Left ventricle myocardium inferior (tissue), 1 donor: ENCODE measurements at regions not wholly inside any gene's neighbourhood (a gene's known extent, or its start where the extent isn't known, plus 50 kb on each side); places are given as distances from the start of the nearest gene placed in this dataset.

Experiments
- DNase-seq: peaks from one replicate; pipeline ENCODE4 v3.0.0-alpha.2; 2020
- H3K27ac ChIP-seq: fragments of 200-600 bp; replicated peaks from 2 replicates; pipeline ENCODE4 v1.8.0; 2021
- H3K27me3 ChIP-seq: fragments of 200-600 bp; 2 replicates; pipeline ENCODE4 v1.8.0; 2021; ENCODE audit warnings: low read depth
- H3K36me3 ChIP-seq: fragments of 200-600 bp; 2 replicates; pipeline ENCODE4 v1.8.0; 2021
- H3K4me1 ChIP-seq: fragments of 200-600 bp; 2 replicates; pipeline ENCODE4 v1.8.0; 2021
- H3K4me3 ChIP-seq: fragments of 200-600 bp; 2 replicates; pipeline ENCODE4 v1.8.0; 2021; ENCODE audit warnings: mild to moderate bottlenecking, moderate library complexity
- H3K9me3 ChIP-seq: fragments of 200-600 bp; replicated peaks from 2 replicates; pipeline ENCODE4 v1.8.0; 2021
- CTCF ChIP-seq: fragments of 200-600 bp; IDR thresholded peaks from 2 replicates; pipeline ENCODE4 v1.8.0; 2021; ENCODE audit warnings: antibody characterized with exemption, mild to moderate bottlenecking, borderline replicate concordance
- intact Hi-C: fragments of 100-400 bp; cut with micrococcal nuclease; formaldehyde crosslinking; loops from one replicate; pipeline ENCODE4 v1.11.0; 2022
- donor health status: DM: no; HTN: yes; CAD: no; lungs with severe emphysema.

- Histone ChIP-seq H3K4me3 (no peak overlapping the region), H3K27me3 (no peaks in the 10 kb centered on the region), H3K27ac (no peak overlapping the region), H3K36me3 (no peaks in the 10 kb centered on the region), H3K9me3 (peaks cover 34% of the 10 kb centered on the region), H3K4me1 (no peaks in the 10 kb centered on the region)
- DNase-seq = no peak
- intact Hi-C loops = no loop called here
- no peak for TF ChIP-seq CTCF
These were observed 454.8 kb upstream of the NUPR2 start for GRCh38 chr7:56570968-56571367.

GRCh38 chr7:56538541-56539429 lies 422.6 kb upstream of the NUPR2 start:
- no peak for TF ChIP-seq CTCF
- no peak for DNase-seq
- Histone ChIP-seq H3K4me1 (no peaks in the 10 kb centered on the region), H3K27me3 (no peaks in the 10 kb centered on the region), H3K36me3 (no peaks in the 10 kb centered on the region), H3K9me3 (peaks cover 77% of the 10 kb centered on the region), H3K27ac (no peak overlapping the region), H3K4me3 (peak overlapping the region; percentile 43)
- intact Hi-C loops = no loop called here

GRCh38 chr7:56537952-56538351 lies 421.7 kb upstream of the NUPR2 start:
- H3K4me1 ChIP-seq = no peaks in the 10 kb centered on the region
- peak; percentile 40 for DNase-seq
- no peak for TF ChIP-seq CTCF

GRCh38 chr7:56537477-56537876 lies 421.3 kb upstream of the NUPR2 start:
- intact Hi-C loops = no loop called here
- DNase-seq = no peak
- Histone ChIP-seq H3K27ac (no peak overlapping the region), H3K27me3 (no peaks in the 10 kb centered on the region), H3K9me3 (peaks cover 83% of the 10 kb centered on the region), H3K4me3 (peak overlapping the region; percentile 43), H3K4me1 (no peaks in the 10 kb centered on the region), H3K36me3 (no peaks in the 10 kb centered on the region)
- TF ChIP-seq CTCF = no peak

More at GRCh38 chr7:56537952-56538351, 421.7 kb upstream of the NUPR2 start:
- Histone ChIP-seq H3K36me3 (no peaks in the 10 kb centered on the region), H3K4me3 (peak overlapping the region; percentile 43), H3K9me3 (peaks cover 79% of the 10 kb centered on the region), H3K27ac (no peak overlapping the region), H3K27me3 (no peaks in the 10 kb centered on the region)
- intact Hi-C loops = no loop called here

- intact Hi-C loops = no loop called here
- Histone ChIP-seq H3K27ac (no peak overlapping the region), H3K9me3 (peaks cover 93% of the 10 kb centered on the region), H3K27me3 (no peaks in the 10 kb centered on the region), H3K4me1 (no peaks in the 10 kb centered on the region), H3K36me3 (no peaks in the 10 kb centered on the region), H3K4me3 (no peak overlapping the region)
- no peak for TF ChIP-seq CTCF
- DNase-seq = no peak
These were observed 378.9 kb upstream of the NUPR2 start for GRCh38 chr7:56495165-56495564.
